Esophagus muscularis mucosa (tissue), 3 donors: ENCODE measurements at regions not wholly inside any gene's neighbourhood (a gene's known extent, or its start where the extent isn't known, plus 50 kb on each side); places are given as distances from the start of the nearest gene placed in this dataset.
"Not testable (repeated sequence)": the region's sequence is repeated elsewhere in the genome, so short reads cannot be mapped to it uniquely, and the experiment has no call there.

Source experiments
- POLR2AphosphoS5 ChIP-seq, 2 donors: sonication (generic); formaldehyde crosslinking; IDR thresholded peaks; one replicate each; pipeline ENCODE4 v1.6.1; 2017; ENCODE audit warnings: antibody characterized with exemption in 2 of 2
- TF ChIP-seq, protein P1 (sequence below), 3 experiments: fragments of 200-600 bp in 2 of 3; fragments of 450-650 bp in 1 of 3; sonication (generic) in 2 of 3; IDR thresholded peaks; one replicate each; pipeline ENCODE4 v1.5.1; 2017 to 2019; ENCODE audit warnings: antibody characterized with exemption in 3 of 3, mild to moderate bottlenecking in 2 of 3, moderate library complexity in 1 of 3

DNA sequence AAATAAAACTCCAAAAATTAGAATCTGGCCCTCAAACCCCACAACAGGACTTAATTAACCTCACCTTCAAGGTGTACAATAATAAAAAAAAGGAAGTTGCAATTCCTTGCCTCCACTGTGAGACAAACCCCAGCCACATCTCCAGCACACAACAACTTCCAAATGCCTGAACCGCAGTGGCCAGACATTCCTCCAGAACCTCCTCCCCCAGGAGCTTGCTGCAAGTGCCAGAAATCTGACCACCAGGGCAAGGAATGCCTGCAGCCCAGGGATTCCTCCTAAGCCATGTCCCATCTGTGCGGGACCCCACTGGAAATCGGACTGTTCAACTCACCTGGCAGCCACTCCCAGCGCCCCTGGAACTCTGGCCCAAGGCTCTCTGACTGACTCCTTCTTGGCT is 519.0 kb downstream of the IRS2 start:
- TF ChIP-seq, protein P1, sequence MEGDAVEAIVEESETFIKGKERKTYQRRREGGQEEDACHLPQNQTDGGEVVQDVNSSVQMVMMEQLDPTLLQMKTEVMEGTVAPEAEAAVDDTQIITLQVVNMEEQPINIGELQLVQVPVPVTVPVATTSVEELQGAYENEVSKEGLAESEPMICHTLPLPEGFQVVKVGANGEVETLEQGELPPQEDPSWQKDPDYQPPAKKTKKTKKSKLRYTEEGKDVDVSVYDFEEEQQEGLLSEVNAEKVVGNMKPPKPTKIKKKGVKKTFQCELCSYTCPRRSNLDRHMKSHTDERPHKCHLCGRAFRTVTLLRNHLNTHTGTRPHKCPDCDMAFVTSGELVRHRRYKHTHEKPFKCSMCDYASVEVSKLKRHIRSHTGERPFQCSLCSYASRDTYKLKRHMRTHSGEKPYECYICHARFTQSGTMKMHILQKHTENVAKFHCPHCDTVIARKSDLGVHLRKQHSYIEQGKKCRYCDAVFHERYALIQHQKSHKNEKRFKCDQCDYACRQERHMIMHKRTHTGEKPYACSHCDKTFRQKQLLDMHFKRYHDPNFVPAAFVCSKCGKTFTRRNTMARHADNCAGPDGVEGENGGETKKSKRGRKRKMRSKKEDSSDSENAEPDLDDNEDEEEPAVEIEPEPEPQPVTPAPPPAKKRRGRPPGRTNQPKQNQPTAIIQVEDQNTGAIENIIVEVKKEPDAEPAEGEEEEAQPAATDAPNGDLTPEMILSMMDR (IDR thresholded peaks at IDR 0.05): not testable (repeated sequence)
- not testable (repeated sequence) for TF ChIP-seq POLR2AphosphoS5 (IDR thresholded peaks at IDR 0.05)
